GM23248 (cell line): ENCODE measurements at regions not wholly inside any gene's neighbourhood (a gene's known extent, or its start where the extent isn't known, plus 50 kb on each side); places are given as distances from the start of the nearest gene placed in this dataset.

Source experiments
- EZH2 ChIP-seq: fragments of 200-600 bp; sonication (generic); IDR thresholded peaks from 2 replicates; pipeline ENCODE4 v1.6.1; 2018; ENCODE audit warnings: antibody characterized with exemption, mild to moderate bottlenecking; ENCODE audit not compliant: insufficient read depth, poor library complexity, severe bottlenecking
- EZH2phosphoT487 ChIP-seq: fragments of 200-600 bp; sonication (generic); IDR thresholded peaks from 2 replicates; pipeline ENCODE4 v1.6.1; 2018; ENCODE audit warnings: antibody characterized with exemption, moderate library complexity, mild to moderate bottlenecking, low read depth; ENCODE audit not compliant: insufficient read depth

DNA sequence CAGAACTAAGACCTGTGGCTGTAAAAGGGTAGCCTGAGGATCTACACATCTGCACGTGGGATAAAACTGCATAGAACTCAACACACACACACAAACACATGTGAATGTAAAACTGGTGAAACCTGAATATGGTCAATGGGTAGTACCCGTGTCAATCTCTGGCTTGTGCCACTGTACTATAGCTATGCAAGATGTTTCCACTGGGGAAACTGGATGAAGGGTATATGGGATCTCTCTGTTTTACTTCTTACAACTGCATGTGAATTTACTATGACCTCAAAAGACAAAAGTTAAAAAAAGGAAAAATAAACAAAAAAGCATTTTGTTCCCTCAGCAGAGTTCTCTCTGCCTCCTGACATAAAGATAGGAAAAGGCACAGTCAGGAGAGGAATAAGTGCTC, 143.3 kb upstream of the LHX1 start:
- TF ChIP-seq EZH2 (no peak), EZH2phosphoT487 (no peak)
